NCI-H526 treated with DMSO at 0.1 percent for 48 hours (cell line): ENCODE measurements at regions not wholly inside any gene's neighbourhood (a gene's known extent, or its start where the extent isn't known, plus 50 kb on each side); places are given as distances from the start of the nearest gene placed in this dataset.

ENCODE experiments used
- DNase-seq: peaks from one replicate; lab custom pipeline; 2025; lab: John Stamatoyannopoulos, UW

GRCh38 chr16:59328961-59329360, 594.8 kb upstream of the GOT2 start:
- no peak for DNase-seq

GRCh38 chr16:59327894-59328293, 593.8 kb upstream of the GOT2 start:
- DNase-seq = no peak

- DNase-seq = no peak
These were observed 592.8 kb upstream of the GOT2 start for GRCh38 chr16:59326955-59327354.

- DNase-seq = no peak
These were observed 590.3 kb upstream of the GOT2 start for GRCh38 chr16:59324462-59324861.

- no peak for DNase-seq
These were observed 586.5 kb upstream of the GOT2 start for GRCh38 chr16:59320657-59321056.

- no peak for DNase-seq
These were observed 585.8 kb upstream of the GOT2 start for GRCh38 chr16:59319871-59320270.

GRCh38 chr16:59305850-59306249, 571.7 kb upstream of the GOT2 start:
- DNase-seq = no peak

- DNase-seq = no peak
These were observed 562.8 kb upstream of the GOT2 start for GRCh38 chr16:59296888-59297287.

- DNase-seq = no peak
These were observed 562.0 kb upstream of the GOT2 start for GRCh38 chr16:59295993-59296736.

GRCh38 chr16:59295474-59295873, 561.4 kb upstream of the GOT2 start:
- no peak for DNase-seq

GRCh38 chr16:59290718-59291117, 556.6 kb upstream of the GOT2 start:
- DNase-seq = no peak

GRCh38 chr16:59289151-59289550, 555.0 kb upstream of the GOT2 start:
- no peak for DNase-seq

GRCh38 chr16:59274141-59274540, 540.0 kb upstream of the GOT2 start:
- no peak for DNase-seq

- DNase-seq = no peak
These were observed 529.8 kb upstream of the GOT2 start for GRCh38 chr16:59263955-59264354.

GRCh38 chr16:59260892-59261291, 526.8 kb upstream of the GOT2 start:
- DNase-seq = no peak

- DNase-seq = no peak
These were observed 525.8 kb upstream of the GOT2 start for GRCh38 chr16:59259950-59260319.

GRCh38 chr16:59259074-59259949, 525.2 kb upstream of the GOT2 start:
- no peak for DNase-seq

GRCh38 chr16:59252317-59252716, 518.2 kb upstream of the GOT2 start:
- DNase-seq = no peak

- no peak for DNase-seq
These were observed 514.9 kb upstream of the GOT2 start for GRCh38 chr16:59249011-59249410.

- no peak for DNase-seq
These were observed 508.4 kb upstream of the GOT2 start for GRCh38 chr16:59242556-59242955.

- DNase-seq = no peak
These were observed 504.1 kb upstream of the GOT2 start for GRCh38 chr16:59238246-59238645.

GRCh38 chr16:59236804-59237458, 502.8 kb upstream of the GOT2 start:
- no peak for DNase-seq

- DNase-seq = no peak
These were observed 490.3 kb upstream of the GOT2 start for GRCh38 chr16:59224401-59224800.
